HEK293 (cell line): ENCODE measurements at regions not wholly inside any gene's neighbourhood (a gene's known extent, or its start where the extent isn't known, plus 50 kb on each side); places are given as distances from the start of the nearest gene placed in this dataset.

ENCODE experiments used
- CTCF ChIA-PET: fragments of 350-600 bp; formaldehyde crosslinking; extraction: SDS; loops from one replicate; lab custom pipeline; 2021; ENCODE audit warnings: antibody characterized with exemption; lab: Yijun Ruan, JAX
- POLR2A ChIA-PET: fragments of 300-600 bp; formaldehyde crosslinking; extraction: SDS; loops from one replicate; lab custom pipeline; 2020; ENCODE audit warnings: antibody characterized with exemption, inconsistent platforms; lab: Yijun Ruan, JAX
- H3K27ac ChIP-seq: fragments of 200-500 bp; sonication (Bioruptor generic); 2 replicates; pipeline ENCODE4 v1.5.1; 2014; ENCODE audit warnings: low read depth, low read length, control low read depth, inconsistent platforms; ENCODE audit errors: extremely low read depth
- H3K36me3 ChIP-seq, 2 experiments: fragments of 200-500 bp in 1 of 2; sonication (Bioruptor generic) in 1 of 2; 1 replicate in 1 of 2; 2 replicates in 1 of 2; pipeline ENCODE4 v1.5.1; 2014 to 2017; ENCODE audit warnings: inconsistent platforms in 2 of 2, low read length in 2 of 2; ENCODE audit not compliant: control insufficient read depth in 2 of 2, insufficient read depth in 1 of 2
- H3K4me1 ChIP-seq: fragments of 200-500 bp; sonication (Bioruptor generic); 2 replicates; pipeline ENCODE4 v1.5.1; 2014; ENCODE audit warnings: mild to moderate bottlenecking, low read length, inconsistent platforms; ENCODE audit not compliant: control insufficient read depth, insufficient read depth
- H3K4me3 ChIP-seq: 2 replicates; pipeline ENCODE4 v1.5.1; 2011; ENCODE audit warnings: low read depth, mild to moderate bottlenecking, control low read depth, low read length, moderate library complexity
- H3K9me3 ChIP-seq: fragments of 200-500 bp; sonication (Bioruptor generic); 2 replicates; pipeline ENCODE4 v1.5.1; 2014; ENCODE audit warnings: low read depth, low read length, inconsistent platforms; ENCODE audit not compliant: control insufficient read depth, insufficient read depth
- GLI2 ChIP-seq: fragments of 450-650 bp; formaldehyde crosslinking; IDR thresholded peaks from 2 replicates; pipeline ENCODE4; 2017; ENCODE audit warnings: missing biosample characterization, missing genetic modification characterization, low read depth, borderline replicate concordance
- MEIS1 ChIP-seq: sonication (generic); formaldehyde crosslinking; IDR thresholded peaks from 2 replicates; pipeline ENCODE4 v1.8.1; 2022; ENCODE audit warnings: missing genetic modification reagents, mild to moderate bottlenecking, borderline replicate concordance
- REST ChIP-seq: fragments of 450-650 bp; formaldehyde crosslinking; IDR thresholded peaks from 2 replicates; pipeline ENCODE4 v1.5.1; 2016; ENCODE audit warnings: missing biosample characterization, missing genetic modification characterization
- ZFP69B ChIP-seq: fragments of 450-650 bp; formaldehyde crosslinking; IDR thresholded peaks from 2 replicates; pipeline ENCODE4 v1.5.1; 2016; ENCODE audit warnings: missing biosample characterization, missing genetic modification characterization
- ZNF114 ChIP-seq: fragments of 450-650 bp; formaldehyde crosslinking; IDR thresholded peaks from 2 replicates; pipeline ENCODE4 v1.5.0; 2017; ENCODE audit warnings: missing biosample characterization, missing genetic modification characterization
- ZNF121 ChIP-seq: fragments of 450-650 bp; formaldehyde crosslinking; IDR thresholded peaks from 2 replicates; pipeline ENCODE4 v1.5.1; 2016; ENCODE audit warnings: missing biosample characterization, missing genetic modification characterization
- ZNF223 ChIP-seq: fragments of 450-650 bp; formaldehyde crosslinking; IDR thresholded peaks from 2 replicates; pipeline ENCODE4 v1.5.1; 2016; ENCODE audit warnings: missing biosample characterization, missing genetic modification characterization
- ZNF24 ChIP-seq: fragments of 450-650 bp; formaldehyde crosslinking; IDR thresholded peaks from 2 replicates; pipeline ENCODE4 v1.5.1; 2016; ENCODE audit warnings: missing biosample characterization, missing genetic modification characterization
- ZNF280D ChIP-seq: fragments of 450-650 bp; formaldehyde crosslinking; IDR thresholded peaks from 2 replicates; pipeline ENCODE4 v1.5.1; 2016; ENCODE audit warnings: missing biosample characterization, missing genetic modification characterization
- ZNF311 ChIP-seq: fragments of 450-650 bp; formaldehyde crosslinking; IDR thresholded peaks from 2 replicates; pipeline ENCODE4 v1.5.1; 2017; ENCODE audit warnings: missing biosample characterization, missing genetic modification characterization, borderline replicate concordance
- ZNF341 ChIP-seq: fragments of 450-650 bp; formaldehyde crosslinking; IDR thresholded peaks from 2 replicates; pipeline ENCODE4; 2016; ENCODE audit warnings: low read depth, missing biosample characterization, missing genetic modification characterization
- ZNF391 ChIP-seq: fragments of 450-650 bp; formaldehyde crosslinking; IDR thresholded peaks from 2 replicates; pipeline ENCODE4 v1.5.1; 2016; ENCODE audit warnings: low read depth, missing biosample characterization, missing genetic modification characterization, borderline replicate concordance
- ZNF433 ChIP-seq: fragments of 450-650 bp; formaldehyde crosslinking; IDR thresholded peaks from 2 replicates; pipeline ENCODE4 v1.5.1; 2016; ENCODE audit warnings: missing biosample characterization, missing genetic modification characterization, low read depth
- ZNF544 ChIP-seq: fragments of 450-650 bp; formaldehyde crosslinking; IDR thresholded peaks from 2 replicates; pipeline ENCODE4 v1.5.0; 2017; ENCODE audit warnings: missing biosample characterization, missing genetic modification characterization
- ZNF555 ChIP-seq: fragments of 450-650 bp; formaldehyde crosslinking; conservative IDR thresholded peaks from 2 replicates; pipeline ENCODE4 v1.5.1; 2017; ENCODE audit warnings: missing biosample characterization, mild to moderate bottlenecking, missing genetic modification characterization, inconsistent platforms
- ZNF561 ChIP-seq: fragments of 450-650 bp; IDR thresholded peaks from 2 replicates; pipeline ENCODE4 v1.5.1; 2018; ENCODE audit warnings: missing biosample characterization, missing genetic modification characterization, borderline replicate concordance
- ZNF623 ChIP-seq: fragments of 450-650 bp; formaldehyde crosslinking; IDR thresholded peaks from 2 replicates; pipeline ENCODE4 v1.5.1; 2016; ENCODE audit warnings: missing biosample characterization, missing genetic modification characterization
- ZNF639 ChIP-seq: fragments of 450-650 bp; formaldehyde crosslinking; IDR thresholded peaks from 2 replicates; pipeline ENCODE4 v1.5.1; 2016; ENCODE audit warnings: missing biosample characterization, missing genetic modification characterization
- ZNF776 ChIP-seq: fragments of 450-650 bp; formaldehyde crosslinking; IDR thresholded peaks from 2 replicates; pipeline ENCODE4 v1.5.0; 2017; ENCODE audit warnings: missing biosample characterization, missing genetic modification characterization, borderline replicate concordance
- TF ChIP-seq, protein P1 (sequence below): IDR thresholded peaks from 2 replicates; pipeline ENCODE4 v1.6.1; 2011; ENCODE audit warnings: mild to moderate bottlenecking, low read depth, low read length, borderline replicate concordance
- TF ChIP-seq, protein P2 (sequence below): fragments of 450-650 bp; formaldehyde crosslinking; IDR thresholded peaks from 2 replicates; pipeline ENCODE4 v1.5.1; 2016; ENCODE audit warnings: missing biosample characterization, missing genetic modification characterization

DNA sequence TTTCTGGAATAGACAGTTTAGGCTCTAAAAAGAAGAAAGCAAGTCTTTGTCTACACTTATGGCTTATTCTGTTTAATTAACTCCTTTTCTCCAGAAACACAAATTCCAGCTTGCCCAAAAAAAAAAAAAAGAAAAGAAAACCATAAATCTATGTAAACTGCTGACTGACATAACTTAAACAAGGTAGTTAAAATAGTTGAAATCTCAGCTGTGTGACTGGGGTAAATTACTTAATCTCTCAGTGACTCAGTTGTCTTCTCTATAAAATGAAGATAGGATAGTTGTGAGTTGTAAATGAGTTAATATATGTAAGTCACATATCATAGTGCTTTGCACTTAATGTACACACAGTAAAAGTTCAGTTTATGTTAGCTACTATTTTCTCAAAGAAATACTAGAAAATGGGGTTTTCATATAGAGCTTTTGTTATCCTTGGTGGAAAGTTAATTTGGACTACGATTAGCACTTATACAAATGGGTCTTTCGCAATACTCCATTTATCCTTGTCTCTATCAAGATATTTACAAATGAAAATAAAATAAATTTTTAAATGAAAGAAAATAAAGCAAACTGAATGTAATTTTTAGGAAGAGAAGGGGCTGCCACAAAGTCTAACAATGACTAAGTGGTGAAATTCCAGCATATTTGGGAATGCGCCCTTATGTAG is 200.9 kb downstream of the MBL2 start (continued):
- no peak for TF ChIP-seq REST (tag by site-specific recombination)
- TF ChIP-seq, protein P1, sequence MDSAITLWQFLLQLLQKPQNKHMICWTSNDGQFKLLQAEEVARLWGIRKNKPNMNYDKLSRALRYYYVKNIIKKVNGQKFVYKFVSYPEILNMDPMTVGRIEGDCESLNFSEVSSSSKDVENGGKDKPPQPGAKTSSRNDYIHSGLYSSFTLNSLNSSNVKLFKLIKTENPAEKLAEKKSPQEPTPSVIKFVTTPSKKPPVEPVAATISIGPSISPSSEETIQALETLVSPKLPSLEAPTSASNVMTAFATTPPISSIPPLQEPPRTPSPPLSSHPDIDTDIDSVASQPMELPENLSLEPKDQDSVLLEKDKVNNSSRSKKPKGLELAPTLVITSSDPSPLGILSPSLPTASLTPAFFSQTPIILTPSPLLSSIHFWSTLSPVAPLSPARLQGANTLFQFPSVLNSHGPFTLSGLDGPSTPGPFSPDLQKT = no peak
- TF ChIP-seq MEIS1 (CRISPR knock-in tag) = no peak
- TF ChIP-seq, protein P2, sequence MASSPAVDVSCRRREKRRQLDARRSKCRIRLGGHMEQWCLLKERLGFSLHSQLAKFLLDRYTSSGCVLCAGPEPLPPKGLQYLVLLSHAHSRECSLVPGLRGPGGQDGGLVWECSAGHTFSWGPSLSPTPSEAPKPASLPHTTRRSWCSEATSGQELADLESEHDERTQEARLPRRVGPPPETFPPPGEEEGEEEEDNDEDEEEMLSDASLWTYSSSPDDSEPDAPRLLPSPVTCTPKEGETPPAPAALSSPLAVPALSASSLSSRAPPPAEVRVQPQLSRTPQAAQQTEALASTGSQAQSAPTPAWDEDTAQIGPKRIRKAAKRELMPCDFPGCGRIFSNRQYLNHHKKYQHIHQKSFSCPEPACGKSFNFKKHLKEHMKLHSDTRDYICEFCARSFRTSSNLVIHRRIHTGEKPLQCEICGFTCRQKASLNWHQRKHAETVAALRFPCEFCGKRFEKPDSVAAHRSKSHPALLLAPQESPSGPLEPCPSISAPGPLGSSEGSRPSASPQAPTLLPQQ (tag by site-specific recombination) = no peak

DNA sequence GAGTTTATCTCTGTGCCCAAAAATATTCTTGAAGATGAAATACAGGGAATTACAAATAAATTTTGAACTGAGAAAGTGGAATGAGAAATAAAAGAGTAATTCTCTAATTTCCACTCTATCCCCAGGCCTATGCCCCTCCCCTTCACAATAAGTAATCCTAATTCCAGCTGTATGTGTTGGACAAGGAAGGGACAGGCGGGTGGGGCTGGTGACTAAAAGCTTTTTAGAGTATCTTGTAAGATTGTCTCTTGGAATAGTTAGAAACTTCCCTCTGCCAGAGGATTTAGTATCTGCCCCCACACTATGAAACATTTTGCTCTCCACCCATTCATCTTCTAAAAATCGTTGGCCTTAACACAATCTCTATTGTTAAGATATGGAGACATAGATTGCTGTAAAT is 199.2 kb downstream of the MBL2 start:
- CTCF ChIA-PET = interaction anchor here (1.2 kb wide), 1 partner anchor 44 kb away, joined by 3 read pairs; no protein-coding TSS in a partner anchor
- no peak for TF ChIP-seq ZNF311 (tag by site-specific recombination)
- TF ChIP-seq ZNF223 (tag by site-specific recombination) = no peak
- no peak for TF ChIP-seq ZNF341 (tag by site-specific recombination)
- no peak for TF ChIP-seq GLI2 (tag by site-specific recombination)
- no peak for TF ChIP-seq ZNF114
- TF ChIP-seq, all 188 proteins: peak for 0
- Histone ChIP-seq H3K4me1 (no peaks in the 10 kb centered on the region), H3K36me3 (no peaks in the 10 kb centered on the region), H3K4me3 (no peak overlapping the region), H3K9me3 (no peaks in the 10 kb centered on the region), H3K27ac (no peak overlapping the region)
- POLR2A ChIA-PET = no interaction called here

DNA sequence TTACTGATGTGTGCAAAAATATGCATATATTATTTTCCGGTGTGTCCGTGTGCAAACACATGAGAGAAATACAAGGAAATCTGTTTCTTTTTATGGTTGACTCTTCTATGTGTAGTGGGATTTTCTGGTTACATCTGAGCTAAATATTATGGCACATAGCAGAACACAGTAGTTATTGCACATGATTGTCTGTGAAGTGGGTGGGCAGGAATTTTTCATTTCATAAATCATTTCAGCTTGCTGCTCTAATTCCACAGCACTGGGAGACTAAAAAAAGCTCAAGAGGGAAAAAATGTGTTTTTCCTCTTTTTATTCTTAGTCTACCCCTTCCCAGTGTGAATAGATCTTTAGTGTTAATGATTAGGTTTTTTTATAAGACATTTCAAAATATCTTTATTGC is 197.9 kb downstream of the MBL2 start:
- Histone ChIP-seq H3K27ac (no peak overlapping the region), H3K9me3 (no peaks in the 10 kb centered on the region), H3K36me3 (no peaks in the 10 kb centered on the region), H3K4me3 (no peak overlapping the region), H3K4me1 (no peaks in the 10 kb centered on the region)
- CTCF ChIA-PET = interaction anchor here (1.3 kb wide), 1 partner anchor 8 kb away, joined by 3 read pairs; no protein-coding TSS in a partner anchor
- POLR2A ChIA-PET = no interaction called here
- no peak for TF ChIP-seq ZNF639 (tag by site-specific recombination)
- TF ChIP-seq ZNF555 = no peak
- TF ChIP-seq ZNF776 (tag by site-specific recombination) = no peak
- TF ChIP-seq ZNF561 (tag by site-specific recombination) = no peak
- TF ChIP-seq ZNF433 = no peak
- no peak for TF ChIP-seq ZNF544 (tag by site-specific recombination)
- no peak for TF ChIP-seq ZFP69B (tag by site-specific recombination)
- no peak for TF ChIP-seq ZNF121
- no peak for TF ChIP-seq ZNF623 (tag by site-specific recombination)
- no peak for TF ChIP-seq ZNF391
- TF ChIP-seq ZNF24 = no peak
- TF ChIP-seq ZNF280D (tag by site-specific recombination) = no peak
